A673 (cell line): ENCODE measurements at regions not wholly inside any gene's neighbourhood (a gene's known extent, or its start where the extent isn't known, plus 50 kb on each side); places are given as distances from the start of the nearest gene placed in this dataset.

Experiments used
- EZH2 ChIP-seq: fragments of 200-600 bp; sonication (generic); IDR thresholded peaks from 2 replicates; pipeline ENCODE4 v1.6.1; 2017; ENCODE audit warnings: borderline replicate concordance, low read depth, mild to moderate bottlenecking, mixed read lengths, antibody characterized with exemption, low read length; ENCODE audit not compliant: poor library complexity, severe bottlenecking
- TF ChIP-seq, protein P1 (sequence below): fragments of 300-800, 200-600 bp; sonication (generic); conservative IDR thresholded peaks from 2 replicates; pipeline ENCODE4 v1.5.1; 2017; ENCODE audit warnings: low read depth, mild to moderate bottlenecking, antibody characterized with exemption, low read length, moderate library complexity, mixed read lengths

DNA sequence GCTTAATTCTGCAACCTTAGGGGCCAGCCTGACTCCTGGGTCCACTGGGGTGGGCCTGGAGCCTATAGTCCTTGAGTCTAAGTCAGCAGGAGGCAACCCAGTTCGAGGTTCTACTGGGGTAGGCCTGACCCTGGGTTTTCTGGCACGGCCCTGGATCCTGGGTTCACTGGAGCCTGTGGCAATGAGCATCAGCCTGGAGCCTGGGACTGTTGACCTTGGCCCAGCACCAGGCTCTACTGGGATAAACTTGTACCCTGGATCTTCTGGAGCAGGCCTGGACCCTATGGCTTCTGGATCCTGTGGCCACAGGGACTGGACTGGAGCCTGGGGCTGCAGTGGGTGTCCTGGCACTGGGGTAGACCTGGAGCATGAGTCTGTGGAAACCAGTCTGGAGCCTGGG is 874.3 kb upstream of the INTU start:
- TF ChIP-seq, protein P1, sequence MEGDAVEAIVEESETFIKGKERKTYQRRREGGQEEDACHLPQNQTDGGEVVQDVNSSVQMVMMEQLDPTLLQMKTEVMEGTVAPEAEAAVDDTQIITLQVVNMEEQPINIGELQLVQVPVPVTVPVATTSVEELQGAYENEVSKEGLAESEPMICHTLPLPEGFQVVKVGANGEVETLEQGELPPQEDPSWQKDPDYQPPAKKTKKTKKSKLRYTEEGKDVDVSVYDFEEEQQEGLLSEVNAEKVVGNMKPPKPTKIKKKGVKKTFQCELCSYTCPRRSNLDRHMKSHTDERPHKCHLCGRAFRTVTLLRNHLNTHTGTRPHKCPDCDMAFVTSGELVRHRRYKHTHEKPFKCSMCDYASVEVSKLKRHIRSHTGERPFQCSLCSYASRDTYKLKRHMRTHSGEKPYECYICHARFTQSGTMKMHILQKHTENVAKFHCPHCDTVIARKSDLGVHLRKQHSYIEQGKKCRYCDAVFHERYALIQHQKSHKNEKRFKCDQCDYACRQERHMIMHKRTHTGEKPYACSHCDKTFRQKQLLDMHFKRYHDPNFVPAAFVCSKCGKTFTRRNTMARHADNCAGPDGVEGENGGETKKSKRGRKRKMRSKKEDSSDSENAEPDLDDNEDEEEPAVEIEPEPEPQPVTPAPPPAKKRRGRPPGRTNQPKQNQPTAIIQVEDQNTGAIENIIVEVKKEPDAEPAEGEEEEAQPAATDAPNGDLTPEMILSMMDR = no peak
- no peak for TF ChIP-seq EZH2
